Psoas muscle (tissue), 7 donors: ENCODE measurements at regions not wholly inside any gene's neighbourhood (a gene's known extent, or its start where the extent isn't known, plus 50 kb on each side); places are given as distances from the start of the nearest gene placed in this dataset.

Experiments
- ATAC-seq, 4 donors: fragments of 200-7000 bp; cut with Tn5 transposase; one replicate each; pipeline ENCODE4 v1.9.1; 2020; ENCODE audit warnings: moderate library complexity in 3 of 4, mild to moderate bottlenecking in 2 of 4
- DNase-seq, 2 donors: peaks; one replicate each; pipeline ENCODE4 v3.0.0-alpha.2; 2020
- H3K27ac ChIP-seq: fragments of 200-600 bp; one replicate; pipeline ENCODE4 v1.8.0; 2022
- H3K27me3 ChIP-seq, 3 donors: fragments of 200-600 bp in 1 of 3; one replicate each; pipeline versions ENCODE4 v1.6.1 to v1.8.0; 2013 to 2022; ENCODE audit warnings: low read length in 2 of 3, mild to moderate bottlenecking in 2 of 3, moderate library complexity in 1 of 3; ENCODE audit not compliant: insufficient read depth in 3 of 3
- H3K36me3 ChIP-seq, 2 donors: fragments of 200-600 bp in 1 of 2; one replicate each; pipeline versions ENCODE4 v1.6.1 to v1.8.0; 2013 to 2022; ENCODE audit warnings: low read depth in 1 of 2, mild to moderate bottlenecking in 1 of 2, moderate library complexity in 1 of 2; ENCODE audit not compliant: insufficient read depth in 1 of 2
- H3K4me1 ChIP-seq: fragments of 200-600 bp; one replicate; pipeline ENCODE4 v1.8.0; 2022
- H3K4me3 ChIP-seq: fragments of 200-600 bp; one replicate; pipeline ENCODE4 v1.8.0; 2022; ENCODE audit warnings: mild to moderate bottlenecking
- H3K9me3 ChIP-seq: fragments of 200-600 bp; one replicate; pipeline ENCODE4 v1.8.0; 2022
- CTCF ChIP-seq: fragments of 200-600 bp; IDR thresholded peaks from one replicate; pipeline ENCODE4 v1.8.0; 2022; ENCODE audit warnings: antibody characterized with exemption
- WGBS, 3 donors: extraction: QIAGEN DNeasy Blood & Tissue Kit; methylation state at CpG; one replicate each; pipeline versions ENCODE4 v1.1.6 to v1.1.7; 2013; 5-methylcytosine and 5-hydroxymethylcytosine counted together
- intact Hi-C, 2 donors: fragments of 100-400 bp; cut with DNase I; formaldehyde crosslinking; loops; one replicate each; pipeline versions ENCODE4 v1.11.0 to v1.14.2; 2022
- donor health status: healthy with polysubstance abuse.
- donor health status: DM: no; HTN: no; CAD: no; lungs with moderate emphysema.
- donor health status: Bipolar disorder and iron deficiency.
- donor health status: healthy.
- donor health status: DM: yes; HTN: yes; CAD: no.
- donor health status: DM: no; HTN: no; CAD: no.
- donor health status: DM: yes; HTN: yes; CAD: no.

- TF ChIP-seq CTCF: no peak
- Histone ChIP-seq H3K27me3 (peaks cover 0 to 87% (median 19%) of the 10 kb centered on the region in 3 donors), H3K4me1 (no peaks in the 10 kb centered on the region), H3K4me3 (no peak overlapping the region), H3K27ac (no peak overlapping the region), H3K36me3 (no peaks in the 10 kb centered on the region), H3K9me3 (no peaks in the 10 kb centered on the region)
- ATAC-seq: no peak
- intact Hi-C loops: no loop called here
- WGBS, 3 donors: 77 to 91% (median 79%) methylated on average over 8 of the region's 8 CpGs
- DNase-seq: peak in 1 of 2 donors; percentile 18
These were observed 93.4 kb downstream of the ADRA2C start for GRCh38 chr4:3859571-3859970.

GRCh38 chr4:3860061-3860912 is 94.1 kb downstream of the ADRA2C start:
- Histone ChIP-seq H3K4me1 (no peaks in the 10 kb centered on the region), H3K27me3 (peaks cover 0 to 87% (median 17%) of the 10 kb centered on the region in 3 donors), H3K4me3 (no peak overlapping the region), H3K27ac (no peak overlapping the region), H3K36me3 (no peaks in the 10 kb centered on the region), H3K9me3 (no peaks in the 10 kb centered on the region)
- no peak for TF ChIP-seq CTCF
- 45 to 54% (median 47%) methylated on average over 35 of the region's 35 CpGs for WGBS, 3 donors
- ATAC-seq: no peak
- peak in 1 of 2 donors; percentile 46 for DNase-seq
- intact Hi-C loops: no loop called here

- no peak overlapping the region for H3K4me3 ChIP-seq
- H3K27ac ChIP-seq: no peak overlapping the region
- DNase-seq (peak in 1 of 2 donors; percentile 40), ATAC-seq (no peak)
- no peak for TF ChIP-seq CTCF
- intact Hi-C loops: no loop called here
- H3K4me1 ChIP-seq: no peaks in the 10 kb centered on the region
- H3K36me3 ChIP-seq: no peaks in the 10 kb centered on the region
- no peaks in the 10 kb centered on the region for H3K9me3 ChIP-seq
- 86 to 89% (median 88%) methylated on average over 28 of the region's 28 CpGs for WGBS, 3 donors
- H3K27me3 ChIP-seq: peaks cover 0 to 82% (median 17%) of the 10 kb centered on the region in 3 donors
These were observed 94.9 kb downstream of the ADRA2C start for GRCh38 chr4:3860913-3861636.

- H3K9me3 ChIP-seq: no peaks in the 10 kb centered on the region
- no peak for TF ChIP-seq CTCF
- WGBS, 3 donors: 55 to 66% (median 59%) methylated on average over 14 of the region's 14 CpGs
- no peak for DNase-seq
- peaks cover 0 to 75% (median 14%) of the 10 kb centered on the region in 3 donors for H3K27me3 ChIP-seq
- H3K4me1 ChIP-seq: no peaks in the 10 kb centered on the region
- intact Hi-C loops: no loop called here
- H3K27ac ChIP-seq: no peak overlapping the region
- H3K4me3 ChIP-seq: no peak overlapping the region
- no peaks in the 10 kb centered on the region for H3K36me3 ChIP-seq
- ATAC-seq: no peak
These were observed 95.8 kb downstream of the ADRA2C start for GRCh38 chr4:3861720-3862639.
